Limb (tissue), 2 donors: ENCODE measurements at regions not wholly inside any gene's neighbourhood (a gene's known extent, or its start where the extent isn't known, plus 50 kb on each side); places are given as distances from the start of the nearest gene placed in this dataset.
"Not testable (repeated sequence)": the region's sequence is repeated elsewhere in the genome, so short reads cannot be mapped to it uniquely, and the experiment has no call there.

Source experiments
- DNase-seq, 2 donors: peaks; one replicate each; pipeline ENCODE4 v3.0.0-alpha.2; 2016; ENCODE audit errors: extremely low spot score in 2 of 2

DNA sequence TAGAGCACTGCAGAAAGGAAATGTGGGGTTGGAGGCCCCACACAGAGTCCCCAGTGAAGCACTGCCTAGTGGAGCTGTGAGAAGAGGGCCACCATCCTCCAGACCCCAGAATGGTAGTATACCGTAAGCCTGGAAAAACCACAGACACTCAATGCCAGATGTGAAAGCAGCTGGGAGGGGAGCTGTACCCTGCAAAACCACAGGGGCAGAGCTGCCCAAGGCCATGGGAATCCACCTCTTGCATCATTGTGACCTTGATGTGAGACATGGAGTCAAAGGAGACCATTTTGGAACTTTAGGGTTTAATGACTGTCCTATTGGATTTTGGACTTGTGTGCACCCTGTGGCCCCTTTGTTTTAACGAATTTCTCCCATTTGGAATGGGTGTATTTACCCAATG is 75.3 kb upstream of the SERPINE2 start:
- no peak for DNase-seq

DNA sequence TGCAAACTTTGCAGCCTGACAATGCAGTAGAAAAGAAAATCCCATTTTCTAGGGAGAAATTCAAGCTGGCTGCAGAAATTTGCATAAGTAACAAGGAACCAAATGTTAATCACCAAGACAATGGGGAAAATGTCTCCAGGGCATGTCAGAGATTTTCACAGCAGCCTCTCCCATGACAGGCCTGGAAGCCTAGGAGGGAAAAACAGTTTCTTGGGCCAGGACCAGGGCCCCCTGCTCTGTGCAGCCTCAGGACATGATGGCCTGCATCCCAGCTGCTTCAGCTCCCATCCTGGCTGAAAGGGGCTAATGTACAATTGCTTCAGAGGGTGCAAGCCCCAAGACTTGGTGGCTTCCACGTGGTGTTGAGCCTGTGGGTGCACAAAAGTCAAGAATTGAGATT is 74.8 kb upstream of the SERPINE2 start:
- DNase-seq, result not testable (repeated sequence)

DNA sequence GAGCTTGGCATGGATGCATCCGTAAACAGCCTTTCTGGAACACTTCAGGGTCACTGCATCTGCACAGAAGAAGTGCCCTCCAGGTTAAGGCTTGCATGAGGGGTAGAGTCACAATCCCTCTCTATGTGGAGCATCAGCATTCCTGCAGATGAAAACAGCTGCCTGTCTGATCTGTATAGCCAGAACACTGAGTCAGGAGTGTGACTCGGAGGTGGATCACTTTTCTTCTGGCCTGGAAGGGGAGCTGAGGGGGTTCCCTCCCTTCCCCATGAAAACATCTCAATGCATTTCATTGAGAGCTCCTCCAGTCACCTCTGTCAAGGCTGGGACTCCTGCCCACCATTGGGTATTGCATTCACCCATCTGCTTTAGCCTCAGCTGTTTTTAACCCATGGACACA is 72.5 kb upstream of the SERPINE2 start:
- DNase-seq, result no peak

DNA sequence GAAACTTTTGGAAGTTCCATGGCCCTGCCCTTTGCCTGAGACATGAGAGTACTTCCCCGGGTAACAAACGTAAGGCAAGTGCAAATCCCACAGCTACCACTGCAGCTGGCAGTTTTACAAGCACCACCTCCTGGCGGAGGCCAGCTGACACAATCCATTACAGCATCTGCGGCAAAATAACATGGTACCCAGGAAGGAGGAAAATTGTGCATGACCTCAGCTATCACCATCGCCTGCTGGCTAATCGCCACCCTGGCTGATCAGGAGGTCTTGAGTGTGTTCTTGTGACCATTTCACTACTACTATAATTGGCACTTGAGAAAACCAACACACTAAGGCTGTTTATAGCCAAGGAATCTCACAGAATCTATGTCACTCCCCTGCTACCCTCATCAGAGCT is 71.7 kb upstream of the SERPINE2 start:
- no peak for DNase-seq

DNA sequence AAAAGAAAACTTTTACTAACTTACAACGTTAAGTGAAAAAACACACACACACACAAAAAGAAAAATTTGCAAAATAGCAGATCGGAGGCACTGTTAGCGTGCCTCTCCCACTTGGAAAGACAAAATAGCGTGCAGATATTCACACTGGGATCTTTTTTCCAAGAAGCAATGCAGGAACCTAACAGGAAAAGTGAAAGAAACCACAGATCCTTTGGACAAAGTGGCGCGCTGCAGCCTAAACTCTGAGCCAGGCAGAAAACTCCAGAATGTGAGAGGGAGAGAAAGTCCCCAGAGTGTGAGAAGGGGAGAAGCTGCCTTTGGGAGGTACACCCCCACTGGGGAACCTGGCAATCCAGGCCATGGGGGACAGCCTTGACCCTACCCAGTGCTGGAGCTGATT is 70.7 kb upstream of the SERPINE2 start:
- DNase-seq, result no peak

DNA sequence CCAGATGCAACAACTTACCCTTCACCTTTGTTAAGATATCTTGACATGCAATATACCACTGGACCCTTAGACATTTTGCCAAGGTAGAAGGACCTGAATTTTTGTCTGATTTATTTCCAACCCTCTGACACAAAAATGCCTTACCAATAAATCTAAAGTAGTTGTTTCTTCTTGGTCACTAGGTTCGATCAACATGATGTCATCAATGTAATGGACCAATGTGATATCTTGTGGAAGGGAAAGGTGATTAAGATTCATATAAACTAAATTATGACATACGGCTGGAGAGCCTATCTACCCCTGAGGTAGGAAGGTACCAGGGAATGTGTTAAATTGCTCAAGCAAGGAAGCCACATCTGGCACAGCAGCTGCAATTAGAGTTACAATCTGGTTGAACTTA is 67.7 kb upstream of the SERPINE2 start:
- DNase-seq, result no peak

DNA sequence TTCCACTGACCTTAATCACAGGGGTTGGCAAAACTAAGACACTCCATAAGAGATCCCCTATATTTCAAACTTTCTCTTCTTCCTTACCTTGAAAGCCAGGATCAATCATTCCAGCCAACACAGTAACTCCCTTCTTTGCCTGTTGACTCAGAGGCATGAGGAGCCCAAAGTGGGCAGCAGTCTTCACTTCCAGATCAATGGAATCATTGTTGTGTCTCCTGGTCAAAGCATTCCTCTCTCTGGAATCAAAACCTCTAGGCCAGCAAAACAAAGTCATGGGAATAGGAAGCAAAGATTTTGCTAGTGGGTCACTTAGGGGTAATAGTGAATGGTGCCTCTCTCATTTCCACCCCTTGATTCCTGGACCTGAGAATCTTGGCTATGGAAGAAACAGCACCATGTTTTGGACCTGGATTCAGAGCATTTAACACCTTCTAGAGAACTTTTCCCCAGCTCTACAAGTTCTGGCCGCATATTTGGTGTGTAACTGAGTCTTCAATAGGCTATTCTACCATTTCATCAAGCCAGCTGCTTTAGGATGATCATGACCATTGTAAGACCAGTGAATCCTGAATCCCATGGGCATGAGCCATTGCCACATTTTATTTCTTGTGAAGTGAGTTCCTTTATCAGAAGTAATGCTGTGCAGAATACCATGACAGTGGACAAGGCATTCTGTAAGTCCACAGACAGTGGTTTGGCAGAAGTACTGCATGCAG is 65.7 kb upstream of the SERPINE2 start:
- no peak for DNase-seq

DNA sequence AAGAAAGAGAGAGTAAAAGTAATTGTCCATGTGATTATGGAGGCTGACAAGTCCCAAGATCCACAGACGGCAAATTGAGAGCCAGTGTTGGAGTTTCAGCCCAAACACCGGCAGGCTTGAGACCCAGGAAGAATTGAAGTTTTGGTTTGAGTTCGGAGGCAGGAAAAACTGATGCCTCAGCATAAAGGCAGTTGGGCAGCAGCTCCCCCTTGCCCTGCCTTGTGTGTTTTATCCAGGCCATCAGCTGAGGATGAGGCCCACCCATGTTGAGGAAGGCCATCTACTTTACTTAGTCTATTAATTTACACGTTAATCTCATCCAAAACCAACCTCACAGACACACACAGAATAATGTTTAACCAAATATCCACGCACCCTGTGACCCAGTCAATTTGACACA is 64.6 kb upstream of the SERPINE2 start:
- DNase-seq, result no peak

DNA sequence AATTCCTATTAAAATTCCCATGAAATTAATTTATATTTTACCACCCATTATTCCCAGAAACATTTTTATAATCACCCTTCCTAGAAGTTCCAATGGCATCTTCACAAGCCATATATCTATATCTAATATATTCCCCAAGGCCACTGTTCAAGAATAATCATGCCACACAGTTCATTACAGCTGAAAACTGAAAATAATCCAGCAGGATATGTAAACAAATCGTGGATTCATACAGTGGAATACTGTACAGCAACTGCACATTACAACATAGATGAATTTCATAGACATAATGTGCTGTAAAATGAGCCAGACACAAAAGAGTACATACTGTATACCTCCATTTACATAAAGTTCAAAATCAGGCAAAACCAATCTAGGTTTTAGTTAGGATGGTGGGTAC is 63.9 kb upstream of the SERPINE2 start:
- DNase-seq, result no peak

DNA sequence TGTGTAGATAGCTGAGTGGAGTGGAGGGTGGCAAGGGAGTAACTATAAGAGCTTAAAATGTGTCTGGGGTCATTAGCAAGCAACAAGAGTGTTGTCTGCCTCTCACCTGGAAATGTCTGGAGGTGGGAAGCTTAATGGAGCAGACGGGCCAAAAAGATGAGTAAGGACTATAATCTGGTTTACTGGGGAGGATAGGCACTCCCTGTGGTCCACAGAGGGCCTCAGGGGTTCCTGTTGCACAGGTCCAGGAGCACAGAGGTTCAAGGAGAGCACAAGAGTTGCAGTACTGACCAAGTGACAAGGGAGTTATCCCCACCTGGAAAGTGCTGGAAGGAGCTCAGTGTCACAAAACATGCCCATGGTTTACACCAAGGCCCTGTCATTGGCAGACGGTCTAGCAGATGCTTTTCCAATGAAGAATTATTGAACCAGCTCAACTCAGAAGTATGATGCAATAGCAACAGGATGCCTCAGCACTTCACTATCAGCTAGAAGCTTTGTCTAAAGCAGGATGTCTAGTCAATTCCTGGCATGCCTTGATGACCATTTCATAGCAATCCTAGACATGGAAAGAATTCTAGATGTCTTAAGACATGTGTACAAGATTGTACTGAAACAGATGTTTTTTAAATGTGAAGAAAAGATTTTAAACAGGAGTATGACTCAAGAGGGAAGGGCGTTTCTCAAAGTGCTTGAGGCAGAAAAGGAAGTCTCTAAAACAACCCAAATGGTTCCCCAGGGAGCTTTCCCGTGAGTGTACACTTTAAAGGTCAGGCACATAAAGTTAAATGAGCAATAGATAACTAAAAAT is 62.9 kb upstream of the SERPINE2 start:
- peak in 1 of 2 donors; percentile 44 for DNase-seq

DNA sequence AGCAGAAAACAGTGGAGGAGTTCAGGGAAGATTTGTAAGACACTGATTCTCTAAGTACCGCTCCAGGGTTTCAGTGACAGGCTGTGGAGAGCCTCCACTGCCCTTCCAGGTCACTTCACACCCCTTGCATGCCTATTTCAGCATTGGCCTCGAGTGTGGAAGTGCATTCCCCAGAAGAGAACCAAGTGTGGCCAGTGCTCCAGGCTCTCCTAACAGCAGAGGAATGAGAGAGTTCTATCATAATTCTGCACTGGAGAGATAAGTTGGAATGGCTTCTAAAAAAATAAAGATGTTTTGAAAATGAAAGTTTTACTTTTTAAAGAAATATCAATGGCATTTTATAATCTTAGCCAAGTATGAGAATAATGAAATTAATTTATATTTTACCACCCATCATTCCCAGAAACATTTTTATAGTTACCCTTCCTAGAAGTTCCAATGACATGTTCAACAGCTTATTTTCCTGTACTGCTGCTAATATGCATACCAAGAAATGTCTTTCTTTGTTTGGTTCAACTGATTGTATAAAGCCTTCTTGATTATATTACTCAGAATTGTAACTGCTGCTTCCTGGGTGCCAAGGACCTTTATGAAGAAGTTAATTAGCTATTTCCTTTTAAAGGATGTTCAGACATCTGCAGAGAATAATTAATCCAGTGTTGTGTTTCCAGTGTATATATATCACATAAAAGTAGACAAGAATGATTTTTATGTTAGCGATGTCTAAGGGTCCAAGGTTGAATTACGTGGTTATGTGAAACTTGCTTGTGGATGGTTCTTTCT is 61.0 kb upstream of the SERPINE2 start:
- DNase-seq, result no peak

DNA sequence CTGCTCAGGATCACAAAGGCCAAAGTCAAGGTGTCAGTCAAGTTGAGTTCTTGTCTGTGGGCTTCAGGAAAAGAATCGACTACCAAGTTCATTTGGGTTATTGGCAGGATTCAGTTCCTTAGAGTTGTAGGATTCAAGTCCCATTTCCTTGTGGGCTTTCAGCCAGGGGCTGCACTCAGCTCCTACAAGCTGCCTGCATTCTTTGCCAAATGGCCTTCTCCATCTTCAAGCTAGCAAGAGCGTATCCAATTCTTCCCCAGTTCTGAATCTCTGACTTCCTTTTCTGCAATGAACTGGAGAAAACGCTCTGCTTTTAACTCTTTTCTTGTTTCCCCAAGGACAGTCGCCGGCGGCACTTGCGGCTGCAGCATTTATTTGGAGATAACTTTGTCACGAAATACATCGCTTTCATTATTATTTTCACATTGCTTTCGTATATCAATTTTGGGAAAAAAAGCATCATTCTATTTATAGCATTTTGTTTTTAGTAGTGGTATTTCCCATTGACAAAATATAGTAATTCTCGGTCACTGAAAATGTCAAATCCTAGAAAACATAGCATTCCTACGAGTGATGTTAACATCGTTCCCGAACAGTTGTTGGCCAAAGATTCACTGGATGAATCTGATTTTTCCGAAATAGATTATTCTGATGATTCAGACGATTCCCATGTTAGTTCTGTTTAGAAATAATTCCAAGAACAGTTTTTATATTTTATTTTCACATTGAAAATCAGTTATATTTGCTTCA is 59.6 kb upstream of the SERPINE2 start:
- peak; percentile 32 to 70 for DNase-seq

DNA sequence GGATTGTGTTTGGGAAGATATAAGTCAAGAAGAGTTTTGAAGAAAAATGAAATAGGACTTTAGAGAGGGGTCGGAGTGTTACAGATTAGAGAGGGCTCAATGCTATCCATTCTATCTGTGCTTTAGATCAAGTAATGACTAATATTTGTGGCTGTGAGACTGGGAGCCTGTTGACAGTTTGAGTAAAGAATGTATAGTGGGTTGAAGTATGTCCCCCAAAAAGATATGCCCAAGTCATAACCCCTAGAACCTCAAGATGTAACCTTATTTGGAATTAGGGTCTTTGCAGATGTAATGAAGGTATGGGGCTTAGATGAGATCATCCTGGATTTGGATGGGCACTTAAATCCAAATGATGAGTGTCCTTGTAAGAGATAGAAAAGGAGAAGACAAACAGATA is 55.3 kb upstream of the SERPINE2 start:
- DNase-seq, result no peak

DNA sequence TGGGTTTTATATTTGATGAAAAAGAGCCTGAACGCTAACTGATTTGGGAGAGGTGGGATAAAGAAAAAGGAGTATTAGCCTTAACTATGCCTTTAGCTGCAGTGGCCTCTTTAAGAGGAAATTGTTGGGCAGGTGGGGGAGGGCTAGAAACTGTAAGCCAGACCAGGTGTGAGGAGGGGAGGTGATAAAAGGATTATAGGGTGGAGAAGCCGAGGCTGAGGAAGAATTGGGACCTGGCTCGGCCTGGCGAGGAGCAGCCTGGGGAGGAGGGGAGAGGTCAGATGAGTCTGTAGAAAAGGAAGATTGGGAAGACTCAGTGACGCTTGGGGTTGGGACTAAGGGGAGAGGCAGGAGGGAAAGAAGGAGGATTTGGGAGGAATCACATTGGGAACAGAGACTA is 52.6 kb upstream of the SERPINE2 start:
- DNase-seq, result not testable (repeated sequence)

DNA sequence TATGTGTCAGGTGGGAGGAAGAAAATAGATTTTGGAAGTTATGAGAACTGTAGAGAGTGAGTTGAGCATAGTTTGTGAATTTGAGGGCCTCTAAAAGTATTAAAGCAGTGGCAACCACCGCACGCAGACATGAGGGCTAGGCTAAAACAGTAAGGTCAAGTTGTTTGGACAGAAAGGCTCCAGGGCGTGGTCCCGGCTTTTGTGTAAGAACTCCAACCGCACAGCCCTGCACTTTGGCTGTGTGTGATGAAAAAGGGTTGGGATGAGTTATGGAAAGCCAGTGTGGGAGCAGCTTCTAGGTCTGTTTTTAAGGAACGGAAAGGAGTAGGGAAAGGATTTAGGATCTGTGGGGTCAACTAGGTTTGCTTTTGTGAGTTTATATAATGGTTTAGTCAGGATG is 50.5 kb upstream of the SERPINE2 start:
- DNase-seq, result not testable (repeated sequence)
